K562 (cell line): ENCODE measurements at regions not wholly inside any gene's neighbourhood (a gene's known extent, or its start where the extent isn't known, plus 50 kb on each side); places are given as distances from the start of the nearest gene placed in this dataset.
"Not testable (repeated sequence)": the region's sequence is repeated elsewhere in the genome, so short reads cannot be mapped to it uniquely, and the experiment has no call there.

Source experiments
- ATAC-seq: fragments of 200-7000 bp; cut with Tn5 transposase; 3 replicates; pipeline ENCODE4 v1.9.1; 2020; ENCODE audit warnings: moderate library complexity
- BruUV-seq: library from RNA; stranded (reverse); fragments of 400-500 nt; replicated peaks from 2 replicates; lab custom pipeline; 2021; lab: Mats Ljungman, UMichigan
- CTCF ChIA-PET: fragments of 300-600 bp; formaldehyde crosslinking; extraction: SDS; loops from one replicate; lab custom pipeline; 2021; ENCODE audit warnings: low intra/inter-chr PET ratio; lab: Yijun Ruan, JAX
- POLR2A ChIA-PET: fragments of 300-600, 350-650 bp; sonication (Branson Sonifier 250); formaldehyde crosslinking; extraction: SDS; loops from one replicate; lab custom pipeline; 2021; ENCODE audit warnings: antibody characterized with exemption, inconsistent platforms; lab: Yijun Ruan, JAX
- DNase-seq, 4 experiments: peaks; one replicate each; pipeline versions ENCODE4 v3.0.0 to v3.0.0-alpha.2; 2011 to 2018; ENCODE audit warnings: low spot score in 3 of 4, mixed read lengths in 3 of 4; ENCODE audit errors: extremely low read depth in 1 of 4
- FAIRE-seq: peaks from 2 replicates; lab custom pipeline; 2011; peaks lifted over from hg19 to GRCh38; lab: Jason Lieb, UNC
- H2AFZ ChIP-seq: 2 replicates; pipeline ENCODE4 v1.6.0; 2011; ENCODE audit warnings: low read depth, low read length, control low read depth, inconsistent platforms
- H3K27ac ChIP-seq: fragments of 200-600 bp; 3 replicates; pipeline ENCODE4 v1.8.0; 2011; ENCODE audit warnings: low read depth, mild to moderate bottlenecking, control low read depth, inconsistent platforms, low read length, moderate library complexity, mixed read lengths; ENCODE audit errors: extremely low read depth
- H3K27me3 ChIP-seq, 2 experiments: fragments of 300-600 bp in 1 of 2; 2 replicates in 1 of 2; 3 replicates in 1 of 2; pipeline versions ENCODE4 v1.6.0 to v1.8.0; 2011; ENCODE audit warnings: inconsistent platforms in 2 of 2, low read length in 2 of 2, mild to moderate bottlenecking in 1 of 2, mixed read lengths in 1 of 2, moderate library complexity in 1 of 2; ENCODE audit not compliant: control insufficient read depth in 2 of 2, insufficient read depth in 2 of 2
- H3K36me3 ChIP-seq: fragments of 300-600 bp; 3 replicates; pipeline ENCODE4 v1.8.0; 2011; ENCODE audit warnings: mild to moderate bottlenecking, low read length, inconsistent platforms; ENCODE audit not compliant: control insufficient read depth, insufficient read depth
- H3K4me1 ChIP-seq, 2 experiments: fragments of 200-600 bp in 1 of 2; replicated peaks in 1 of 2; 2 replicates in 1 of 2; 3 replicates in 1 of 2; pipeline versions ENCODE4 v1.5.1 to v1.8.0; 2011; ENCODE audit warnings: inconsistent platforms in 2 of 2, low read length in 2 of 2, mild to moderate bottlenecking in 1 of 2, mixed read lengths in 1 of 2, moderate library complexity in 1 of 2; ENCODE audit not compliant: control insufficient read depth in 2 of 2, insufficient read depth in 2 of 2
- H3K4me2 ChIP-seq: 2 replicates; pipeline ENCODE4 v1.6.1; 2011; ENCODE audit warnings: low read length, control low read depth, inconsistent platforms, mixed read lengths; ENCODE audit not compliant: insufficient read depth
- H3K4me3 ChIP-seq: fragments of 200-600 bp; sonication (generic), shearing (Covaris generic); 2 replicates; pipeline ENCODE4 v1.5.1; 2016; ENCODE audit warnings: control low read depth, inconsistent platforms
- H3K79me2 ChIP-seq: fragments of 200-600 bp; 3 replicates; pipeline ENCODE4 v1.8.0; 2011; ENCODE audit warnings: low read length, inconsistent platforms; ENCODE audit not compliant: control insufficient read depth, insufficient read depth
- H3K9ac ChIP-seq, 2 experiments: 2 replicates each; pipeline versions ENCODE4 v1.6.0 to v1.6.1; 2011; ENCODE audit warnings: low read depth in 2 of 2, low read length in 2 of 2, control low read depth in 1 of 2, inconsistent platforms in 1 of 2, mild to moderate bottlenecking in 1 of 2, mixed read lengths in 1 of 2; ENCODE audit not compliant: insufficient read depth in 1 of 2
- H3K9me1 ChIP-seq: one replicate; pipeline ENCODE4 v1.6.0; 2011; ENCODE audit warnings: inconsistent platforms, mild to moderate bottlenecking, low read length, moderate library complexity; ENCODE audit not compliant: control insufficient read depth, insufficient read depth
- H3K9me3 ChIP-seq: replicated peaks from 2 replicates; pipeline ENCODE4 v1.5.1; 2011; ENCODE audit warnings: low read depth, low read length, inconsistent platforms; ENCODE audit not compliant: control insufficient read depth, insufficient read depth
- H4K20me1 ChIP-seq: replicated peaks from 2 replicates; pipeline ENCODE4 v1.6.1; 2011; ENCODE audit warnings: low read length, inconsistent platforms, mixed read lengths; ENCODE audit not compliant: control insufficient read depth, insufficient read depth
- HDAC8 ChIP-seq: fragments of 450-650 bp; IDR thresholded peaks from 2 replicates; pipeline ENCODE4 v1.6.1; 2016; ENCODE audit warnings: mild to moderate bottlenecking, missing genetic modification characterization, moderate library complexity, missing compliant biosample characterization
- MCM5 ChIP-seq: fragments of 450-650 bp; IDR thresholded peaks from 2 replicates; pipeline ENCODE4 v1.6.1; 2016; ENCODE audit warnings: low read depth
- TEAD2 ChIP-seq: fragments of 450-650 bp; IDR thresholded peaks from 2 replicates; pipeline ENCODE4 v1.6.1; 2016; ENCODE audit warnings: missing genetic modification characterization, control low read depth, missing compliant biosample characterization
- ZNF445 ChIP-seq: fragments of 250-450 bp; sonication (Bioruptor Pico); IDR thresholded peaks from 2 replicates; pipeline ENCODE4 v1.4.0; 2020; ENCODE audit warnings: low read depth, mild to moderate bottlenecking, moderate library complexity
- WGBS: fragments of 100-300 bp; shearing (Covaris generic); methylation state at CpG from one replicate; pipeline ENCODE4 v1.1.6; 2016; ENCODE audit warnings: low coverage, mixed read lengths; ENCODE audit not compliant: insufficient coverage; ENCODE audit errors: missing lambda C conversion rate; 5-methylcytosine and 5-hydroxymethylcytosine counted together
- in situ Hi-C: fragments of 300-500 bp; cut with MboI; formaldehyde crosslinking; loops from 4 replicates; pipeline ENCODE4 v1.15.0; 2018; ENCODE audit warnings: inconsistent platforms, mixed read lengths
- intact Hi-C: fragments of 100-400 bp; cut with micrococcal nuclease; formaldehyde crosslinking; loops from 2 replicates; pipeline ENCODE4 v1.14.2; 2022
- TF ChIP-seq, protein P1 (sequence below): fragments of 250-450 bp; sonication (Bioruptor Pico); IDR thresholded peaks from 2 replicates; pipeline ENCODE4 v1.8.0; 2021; ENCODE audit warnings: borderline replicate concordance, mild to moderate bottlenecking, moderate library complexity; ENCODE audit not compliant: poor library complexity, severe bottlenecking
- TF ChIP-seq, protein P2 (sequence below): fragments of 450-650 bp; IDR thresholded peaks from 2 replicates; pipeline ENCODE4 v1.6.1; 2016; ENCODE audit warnings: low read depth
- TF ChIP-seq, protein P3 (sequence below): conservative IDR thresholded peaks from 2 replicates; pipeline ENCODE4 v1.6.1; 2011; ENCODE audit warnings: low read depth, mild to moderate bottlenecking, low read length; ENCODE audit not compliant: control insufficient read depth

GRCh38 chr13:78121001-78121400 lies 202.4 kb upstream of the EDNRB start (continued):
- TF ChIP-seq, protein P1, sequence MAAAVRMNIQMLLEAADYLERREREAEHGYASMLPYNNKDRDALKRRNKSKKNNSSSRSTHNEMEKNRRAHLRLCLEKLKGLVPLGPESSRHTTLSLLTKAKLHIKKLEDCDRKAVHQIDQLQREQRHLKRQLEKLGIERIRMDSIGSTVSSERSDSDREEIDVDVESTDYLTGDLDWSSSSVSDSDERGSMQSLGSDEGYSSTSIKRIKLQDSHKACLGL (CRISPR knock-in tag) = no peak
- TF ChIP-seq, protein P2, sequence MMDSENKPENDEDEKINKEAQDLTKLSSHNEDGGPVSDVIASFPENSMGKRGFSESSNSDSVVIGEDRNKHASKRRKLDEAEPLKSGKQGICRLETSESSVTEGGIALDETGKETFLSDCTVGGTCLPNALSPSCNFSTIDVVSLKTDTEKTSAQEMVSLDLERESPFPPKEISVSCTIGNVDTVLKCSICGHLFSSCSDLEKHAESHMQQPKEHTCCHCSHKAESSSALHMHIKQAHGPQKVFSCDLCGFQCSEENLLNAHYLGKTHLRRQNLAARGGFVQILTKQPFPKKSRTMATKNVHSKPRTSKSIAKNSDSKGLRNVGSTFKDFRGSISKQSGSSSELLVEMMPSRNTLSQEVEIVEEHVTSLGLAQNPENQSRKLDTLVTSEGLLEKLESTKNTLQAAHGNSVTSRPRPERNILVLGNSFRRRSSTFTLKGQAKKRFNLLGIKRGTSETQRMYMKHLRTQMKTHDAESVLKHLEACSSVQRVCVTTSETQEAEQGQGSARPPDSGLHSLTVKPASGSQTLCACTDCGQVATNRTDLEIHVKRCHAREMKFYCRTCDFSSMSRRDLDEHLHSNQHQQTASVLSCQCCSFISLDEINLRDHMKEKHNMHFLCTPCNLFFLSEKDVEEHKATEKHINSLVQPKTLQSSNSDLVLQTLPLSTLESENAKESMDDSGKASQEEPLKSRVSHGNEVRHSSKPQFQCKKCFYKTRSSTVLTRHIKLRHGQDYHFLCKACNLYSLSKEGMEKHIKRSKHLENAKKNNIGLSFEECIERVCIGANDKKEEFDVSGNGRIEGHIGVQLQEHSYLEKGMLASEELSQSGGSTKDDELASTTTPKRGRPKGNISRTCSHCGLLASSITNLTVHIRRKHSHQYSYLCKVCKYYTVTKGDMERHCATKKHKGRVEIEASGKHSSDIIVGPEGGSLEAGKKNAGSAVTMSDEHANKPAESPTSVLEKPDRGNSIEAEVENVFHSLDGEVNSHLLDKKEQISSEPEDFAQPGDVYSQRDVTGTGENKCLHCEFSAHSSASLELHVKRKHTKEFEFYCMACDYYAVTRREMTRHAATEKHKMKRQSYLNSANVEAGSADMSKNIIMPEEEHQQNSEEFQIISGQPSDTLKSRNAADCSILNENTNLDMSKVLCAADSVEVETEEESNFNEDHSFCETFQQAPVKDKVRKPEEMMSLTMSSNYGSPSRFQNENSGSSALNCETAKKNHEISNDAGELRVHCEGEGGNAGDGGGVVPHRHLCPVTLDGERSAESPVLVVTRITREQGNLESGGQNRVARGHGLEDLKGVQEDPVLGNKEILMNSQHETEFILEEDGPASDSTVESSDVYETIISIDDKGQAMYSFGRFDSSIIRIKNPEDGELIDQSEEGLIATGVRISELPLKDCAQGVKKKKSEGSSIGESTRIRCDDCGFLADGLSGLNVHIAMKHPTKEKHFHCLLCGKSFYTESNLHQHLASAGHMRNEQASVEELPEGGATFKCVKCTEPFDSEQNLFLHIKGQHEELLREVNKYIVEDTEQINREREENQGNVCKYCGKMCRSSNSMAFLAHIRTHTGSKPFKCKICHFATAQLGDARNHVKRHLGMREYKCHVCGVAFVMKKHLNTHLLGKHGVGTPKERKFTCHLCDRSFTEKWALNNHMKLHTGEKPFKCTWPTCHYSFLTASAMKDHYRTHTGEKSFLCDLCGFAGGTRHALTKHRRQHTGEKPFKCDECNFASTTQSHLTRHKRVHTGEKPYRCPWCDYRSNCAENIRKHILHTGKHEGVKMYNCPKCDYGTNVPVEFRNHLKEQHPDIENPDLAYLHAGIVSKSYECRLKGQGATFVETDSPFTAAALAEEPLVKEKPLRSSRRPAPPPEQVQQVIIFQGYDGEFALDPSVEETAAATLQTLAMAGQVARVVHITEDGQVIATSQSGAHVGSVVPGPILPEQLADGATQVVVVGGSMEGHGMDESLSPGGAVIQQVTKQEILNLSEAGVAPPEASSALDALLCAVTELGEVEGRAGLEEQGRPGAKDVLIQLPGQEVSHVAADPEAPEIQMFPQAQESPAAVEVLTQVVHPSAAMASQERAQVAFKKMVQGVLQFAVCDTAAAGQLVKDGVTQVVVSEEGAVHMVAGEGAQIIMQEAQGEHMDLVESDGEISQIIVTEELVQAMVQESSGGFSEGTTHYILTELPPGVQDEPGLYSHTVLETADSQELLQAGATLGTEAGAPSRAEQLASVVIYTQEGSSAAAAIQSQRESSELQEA = no peak
- TF ChIP-seq MCM5 (no peak), HDAC8 (tag) (no peak), ZNF445 (CRISPR knock-in tag) (no peak), TEAD2 (no peak)
- TF ChIP-seq, protein P3, sequence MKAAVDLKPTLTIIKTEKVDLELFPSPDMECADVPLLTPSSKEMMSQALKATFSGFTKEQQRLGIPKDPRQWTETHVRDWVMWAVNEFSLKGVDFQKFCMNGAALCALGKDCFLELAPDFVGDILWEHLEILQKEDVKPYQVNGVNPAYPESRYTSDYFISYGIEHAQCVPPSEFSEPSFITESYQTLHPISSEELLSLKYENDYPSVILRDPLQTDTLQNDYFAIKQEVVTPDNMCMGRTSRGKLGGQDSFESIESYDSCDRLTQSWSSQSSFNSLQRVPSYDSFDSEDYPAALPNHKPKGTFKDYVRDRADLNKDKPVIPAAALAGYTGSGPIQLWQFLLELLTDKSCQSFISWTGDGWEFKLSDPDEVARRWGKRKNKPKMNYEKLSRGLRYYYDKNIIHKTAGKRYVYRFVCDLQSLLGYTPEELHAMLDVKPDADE = no peak

GRCh38 chr13:78120144-78120543 lies 201.5 kb upstream of the EDNRB start:
- POLR2A ChIA-PET, FAIRE-seq: not testable (repeated sequence)

More at GRCh38 chr13:78120144-78120543, 201.5 kb upstream of the EDNRB start:
- not testable (repeated sequence) for H3K36me3 ChIP-seq, H3K4me2 ChIP-seq, H3K4me1 ChIP-seq, DNase-seq, H2AFZ ChIP-seq, ATAC-seq, H3K27me3 ChIP-seq, H3K4me3 ChIP-seq, H3K9me1 ChIP-seq, H4K20me1 ChIP-seq, H3K9me3 ChIP-seq, BruUV-seq, H3K27ac ChIP-seq, H3K9ac ChIP-seq, H3K79me2 ChIP-seq
- CTCF ChIA-PET = interaction anchor here (1.7 kb wide), 1 partner anchor 341 kb away, joined by 4 read pairs; no protein-coding TSS in a partner anchor
- in situ Hi-C loops (loop anchor here (10.0 kb wide), 1 partner anchor 1405 kb away; no protein-coding TSS in a partner anchor), intact Hi-C loops (loop anchor here (5.0 kb wide), 1 partner anchor 528 kb away; no protein-coding TSS in a partner anchor)
- WGBS = 0% methylated on average over 1 of the region's 1 CpG
